ENCODE measurements at regions not wholly inside any gene's neighbourhood (a gene's known extent, or its start where the extent isn't known, plus 50 kb on each side); places are given as distances from the start of the nearest gene placed in this dataset.
A peak's percentile ranks its signal among the peaks of the same experiment; 100 is the strongest.

- FAIRE-seq (no peak), DNase-seq (ENCODE audit: insufficient read length, low spot score) (no peak)
Observed at GRCh38 chr15:92224843-92225242, 168.8 kb upstream of the ST8SIA2 start.

- DNase-seq (ENCODE audit: insufficient read length, low spot score) (peak; percentile 7), FAIRE-seq (peak; percentile 33)
Observed at GRCh38 chr15:92226020-92226612, 167.6 kb upstream of the ST8SIA2 start.

GRCh38 chr15:92228830-92229229 lies 164.9 kb upstream of the ST8SIA2 start:
- FAIRE-seq = no peak
- no peak for DNase-seq (ENCODE audit: insufficient read length, low spot score)

GRCh38 chr15:92231461-92231860 lies 162.2 kb upstream of the ST8SIA2 start:
- FAIRE-seq (no peak), DNase-seq (ENCODE audit: insufficient read length, low spot score) (no peak)

- FAIRE-seq = no peak
- DNase-seq (ENCODE audit: insufficient read length, low spot score) = no peak
Observed at GRCh38 chr15:92232317-92232716, 161.4 kb upstream of the ST8SIA2 start.

- DNase-seq (ENCODE audit: insufficient read length, low spot score) (no peak), FAIRE-seq (no peak)
Observed at GRCh38 chr15:92232876-92233275, 160.8 kb upstream of the ST8SIA2 start.

GRCh38 chr15:92243227-92243626 lies 150.5 kb upstream of the ST8SIA2 start:
- no peak for FAIRE-seq
- DNase-seq (ENCODE audit: insufficient read length, low spot score) = no peak

GRCh38 chr15:92244703-92245102 lies 149.0 kb upstream of the ST8SIA2 start:
- DNase-seq (ENCODE audit: insufficient read length, low spot score) = no peak

GRCh38 chr15:92247649-92248242 lies 145.9 kb upstream of the ST8SIA2 start:
- FAIRE-seq (no peak), DNase-seq (ENCODE audit: insufficient read length, low spot score) (no peak)

More at GRCh38 chr15:92244703-92245102, 149.0 kb upstream of the ST8SIA2 start:
- no peak for FAIRE-seq

- FAIRE-seq = no peak
- DNase-seq (ENCODE audit: insufficient read length, low spot score) = no peak
Observed at GRCh38 chr15:92266796-92267685, 126.6 kb upstream of the ST8SIA2 start.

- DNase-seq (ENCODE audit: insufficient read length, low spot score) (no peak), FAIRE-seq (no peak)
Observed at GRCh38 chr15:92268900-92269299, 124.8 kb upstream of the ST8SIA2 start.

GRCh38 chr15:92271179-92271578 lies 122.5 kb upstream of the ST8SIA2 start:
- FAIRE-seq (no peak), DNase-seq (ENCODE audit: insufficient read length, low spot score) (no peak)

GRCh38 chr15:92272106-92272505 lies 121.6 kb upstream of the ST8SIA2 start:
- FAIRE-seq (no peak), DNase-seq (ENCODE audit: insufficient read length, low spot score) (no peak)

- no peak for DNase-seq (ENCODE audit: insufficient read length, low spot score)
- FAIRE-seq = no peak
Observed at GRCh38 chr15:92273286-92273685, 120.4 kb upstream of the ST8SIA2 start.

- FAIRE-seq (no peak), DNase-seq (ENCODE audit: insufficient read length, low spot score) (no peak)
Observed at GRCh38 chr15:92273723-92274122, 120.0 kb upstream of the ST8SIA2 start.

GRCh38 chr15:92277776-92278175 lies 115.9 kb upstream of the ST8SIA2 start:
- DNase-seq (ENCODE audit: insufficient read length, low spot score) (peak; percentile 6), FAIRE-seq (peak; percentile 56)

- no peak for FAIRE-seq
- DNase-seq (ENCODE audit: insufficient read length, low spot score) = no peak
Observed at GRCh38 chr15:92283813-92284212, 109.9 kb upstream of the ST8SIA2 start.

GRCh38 chr15:92288755-92289154 lies 104.9 kb upstream of the ST8SIA2 start:
- FAIRE-seq = peak; percentile 91
- peak; percentile 22 for DNase-seq (ENCODE audit: insufficient read length, low spot score)

- DNase-seq (ENCODE audit: insufficient read length, low spot score) = no peak
- FAIRE-seq = no peak
Observed at GRCh38 chr15:92289733-92290132, 103.9 kb upstream of the ST8SIA2 start.

- no peak for DNase-seq (ENCODE audit: insufficient read length, low spot score)
- no peak for FAIRE-seq
Observed at GRCh38 chr15:92290359-92290992, 103.2 kb upstream of the ST8SIA2 start.

- DNase-seq (ENCODE audit: insufficient read length, low spot score) (no peak), FAIRE-seq (no peak)
Observed at GRCh38 chr15:92291900-92292299, 101.8 kb upstream of the ST8SIA2 start.

Measured in GM19239 (cell line).